T-helper 2 cell treated with Interferon-gamma antibody and Interleukin-4, amounts not matched to agents 5 μg/mL and 100 μg/mL, for 36 hours (primary cell): ENCODE measurements at regions not wholly inside any gene's neighbourhood (a gene's known extent, or its start where the extent isn't known, plus 50 kb on each side); places are given as distances from the start of the nearest gene placed in this dataset.
A peak's percentile ranks its signal among the peaks of the same experiment; 100 is the strongest.

Experiments
- DNase-seq: peaks from one replicate; pipeline ENCODE4 v3.0.0; 2021; ENCODE audit warnings: low spot score
- H3K27ac Mint-ChIP-seq: one replicate; pipeline ENCODE4 v1.8.0; 2021; ENCODE audit warnings: mild to moderate bottlenecking, mixed read lengths
- H3K27me3 Mint-ChIP-seq: one replicate; pipeline ENCODE4 v1.8.0; 2021; ENCODE audit warnings: low read depth, mixed read lengths
- H3K36me3 Mint-ChIP-seq: one replicate; pipeline ENCODE4 v1.8.0; 2021; ENCODE audit warnings: low read depth, mixed read lengths
- H3K4me1 Mint-ChIP-seq: one replicate; pipeline ENCODE4 v1.8.0; 2021; ENCODE audit warnings: low read depth, mixed read lengths
- H3K4me3 Mint-ChIP-seq: one replicate; pipeline ENCODE4 v1.8.0; 2022; ENCODE audit warnings: mild to moderate bottlenecking, moderate library complexity, mixed read lengths
- H3K9me3 Mint-ChIP-seq: one replicate; pipeline ENCODE4 v1.8.0; 2021; ENCODE audit warnings: mixed read lengths

DNA sequence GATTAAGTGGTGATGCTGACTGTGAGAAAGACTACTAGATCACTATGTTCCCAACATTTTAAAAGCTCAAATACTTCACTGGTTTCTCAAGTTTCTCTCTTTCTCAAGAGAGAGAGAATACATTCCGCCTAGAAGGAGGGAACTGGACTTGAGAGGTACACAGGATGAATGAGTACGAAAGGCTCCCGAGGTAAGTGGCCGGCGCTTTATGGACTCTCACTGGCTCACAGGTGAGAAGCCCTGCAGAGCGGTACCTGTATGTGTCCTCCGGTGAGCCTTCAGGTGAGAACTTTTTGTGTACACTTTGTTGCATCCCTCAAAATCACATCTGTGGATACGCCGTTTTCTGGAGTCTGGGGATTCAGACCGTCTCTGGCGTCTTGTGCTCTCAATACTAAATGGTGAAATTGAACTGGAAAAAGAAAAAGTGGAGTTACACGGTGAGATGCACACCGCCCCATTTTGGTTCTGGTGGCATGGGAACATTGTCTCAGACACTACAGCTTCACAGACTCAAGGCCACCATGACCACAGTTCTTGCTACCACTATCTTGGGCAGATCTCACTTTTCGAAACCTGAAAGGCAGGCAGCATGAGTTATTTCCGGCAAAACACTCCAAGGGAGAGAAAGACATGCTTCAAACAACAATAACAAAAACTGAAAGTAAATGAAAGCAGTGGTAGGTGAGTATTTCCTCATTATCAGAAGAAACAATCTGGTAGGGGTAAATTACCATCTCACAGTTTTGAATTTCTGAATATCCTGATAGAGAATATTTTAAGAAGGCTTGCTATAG lies 418.9 kb downstream of the KLF12 start:
- H3K36me3 Mint-ChIP-seq, result peaks cover 45% of the 10 kb centered on the region
- H3K4me3 Mint-ChIP-seq, result peak overlapping the region; percentile 72
- DNase-seq, result peak; percentile 72

DNA sequence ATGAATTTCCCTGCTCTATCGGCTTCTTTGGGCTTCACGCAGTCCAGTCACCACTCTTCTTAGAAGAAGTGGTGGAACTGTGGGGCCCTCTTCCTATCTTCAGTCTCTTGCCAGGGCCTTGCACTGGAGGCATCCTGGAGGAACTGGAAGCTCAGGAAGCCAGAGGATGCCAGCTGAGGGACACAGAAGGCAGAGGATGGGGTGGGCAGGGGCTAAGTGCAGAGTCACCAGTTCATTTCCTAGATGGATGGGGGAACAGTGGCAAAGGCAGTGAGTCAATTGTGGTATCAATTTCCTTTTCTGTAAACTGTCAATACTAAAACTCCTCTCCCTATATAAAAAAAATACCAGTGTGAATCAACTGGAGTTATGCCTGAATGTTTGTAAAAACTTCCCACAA lies 419.7 kb downstream of the KLF12 start:
- Mint-ChIP-seq H3K27ac (peak overlapping the region; percentile 47), H3K4me1 (peaks cover 41% of the 10 kb centered on the region), H3K36me3 (peaks cover 47% of the 10 kb centered on the region), H3K9me3 (no peaks in the 10 kb centered on the region), H3K4me3 (peak overlapping the region; percentile 25), H3K27me3 (no peaks in the 10 kb centered on the region)
- DNase-seq, result peak; percentile 13

More for the DNA sequence above, 418.9 kb downstream of the KLF12 start:
- H3K27me3 Mint-ChIP-seq, result no peaks in the 10 kb centered on the region
- peak overlapping the region; percentile 85 for H3K27ac Mint-ChIP-seq
- H3K9me3 Mint-ChIP-seq, result no peaks in the 10 kb centered on the region
- peaks cover 41% of the 10 kb centered on the region for H3K4me1 Mint-ChIP-seq

DNA sequence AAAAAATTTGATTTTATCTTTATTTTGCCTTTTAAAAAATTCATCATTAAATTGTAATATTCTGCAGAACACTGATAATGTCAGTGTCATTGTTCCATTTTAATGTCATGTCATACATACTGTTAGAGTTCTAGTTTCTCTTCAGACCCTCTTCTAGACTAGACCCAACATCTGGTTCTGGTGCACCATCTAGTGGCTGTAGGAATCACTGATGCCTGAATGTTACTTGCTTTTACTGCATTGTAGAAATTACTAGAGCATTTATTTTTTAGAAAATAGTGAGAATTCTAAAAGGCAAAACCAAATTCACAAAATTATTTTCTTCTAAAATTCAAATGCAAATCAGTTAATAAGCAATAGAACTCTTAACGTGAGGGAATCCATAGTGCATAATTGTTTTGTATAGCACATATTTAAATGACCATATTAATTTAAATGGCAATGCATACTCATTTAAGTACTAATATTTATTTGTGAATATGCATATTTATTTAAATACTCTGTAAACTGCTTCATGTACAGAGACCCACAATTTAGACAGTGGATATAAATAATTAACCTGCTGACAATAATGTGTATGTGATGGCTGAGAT lies 425.7 kb downstream of the KLF12 start:
- no peaks in the 10 kb centered on the region for H3K27me3 Mint-ChIP-seq
- peaks cover 14% of the 10 kb centered on the region for H3K4me1 Mint-ChIP-seq
- no peak for DNase-seq
- H3K4me3 Mint-ChIP-seq, result no peak overlapping the region
- H3K27ac Mint-ChIP-seq, result no peak overlapping the region
- H3K36me3 Mint-ChIP-seq, result peaks cover 38% of the 10 kb centered on the region
- no peaks in the 10 kb centered on the region for H3K9me3 Mint-ChIP-seq

DNA sequence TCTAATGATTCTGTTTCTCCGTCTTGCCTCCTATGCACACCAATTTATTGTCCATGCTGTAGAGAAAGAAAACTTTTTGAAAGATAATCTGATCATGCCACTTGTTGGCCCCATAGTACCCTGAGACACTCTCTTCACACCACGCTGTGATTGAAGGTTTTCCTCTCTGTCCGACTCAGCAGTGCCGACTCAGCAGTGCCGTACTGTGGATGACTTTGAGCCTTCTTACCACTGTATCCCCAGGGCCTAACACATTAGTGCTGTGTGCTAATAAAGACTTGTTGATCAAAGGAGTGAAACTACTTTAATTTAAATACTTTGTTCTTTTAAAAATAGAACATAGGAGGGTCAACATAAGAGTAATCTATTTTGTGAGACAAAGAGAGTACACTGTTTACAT lies 429.6 kb downstream of the KLF12 start:
- peaks cover 18% of the 10 kb centered on the region for H3K36me3 Mint-ChIP-seq
- no peak overlapping the region for H3K27ac Mint-ChIP-seq
- no peak for DNase-seq
- H3K9me3 Mint-ChIP-seq, result no peaks in the 10 kb centered on the region
- no peaks in the 10 kb centered on the region for H3K27me3 Mint-ChIP-seq
- no peak overlapping the region for H3K4me3 Mint-ChIP-seq
- peaks cover 28% of the 10 kb centered on the region for H3K4me1 Mint-ChIP-seq

DNA sequence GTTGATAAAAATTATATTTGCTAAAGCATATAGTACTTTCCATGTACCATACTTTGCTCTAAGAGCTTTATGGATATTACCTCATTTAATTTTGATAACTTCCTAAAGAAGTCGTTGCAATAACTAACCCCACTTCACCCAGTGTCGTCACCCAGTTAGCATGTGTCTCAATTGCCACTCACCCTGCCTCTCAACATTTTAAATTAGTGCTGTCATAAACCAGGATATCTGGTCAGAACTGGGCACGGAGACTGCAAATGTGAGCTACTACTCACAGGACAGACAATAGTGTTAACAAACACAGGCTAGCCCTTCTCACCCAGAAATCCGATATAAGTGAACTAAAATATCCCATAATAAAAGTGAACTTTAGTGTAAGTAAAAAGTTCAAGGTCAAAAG lies 430.6 kb downstream of the KLF12 start:
- Mint-ChIP-seq H3K27me3 (no peaks in the 10 kb centered on the region), H3K4me3 (no peak overlapping the region), H3K9me3 (no peaks in the 10 kb centered on the region), H3K27ac (no peak overlapping the region), H3K4me1 (peaks cover 34% of the 10 kb centered on the region), H3K36me3 (peaks cover 25% of the 10 kb centered on the region)
- no peak for DNase-seq

DNA sequence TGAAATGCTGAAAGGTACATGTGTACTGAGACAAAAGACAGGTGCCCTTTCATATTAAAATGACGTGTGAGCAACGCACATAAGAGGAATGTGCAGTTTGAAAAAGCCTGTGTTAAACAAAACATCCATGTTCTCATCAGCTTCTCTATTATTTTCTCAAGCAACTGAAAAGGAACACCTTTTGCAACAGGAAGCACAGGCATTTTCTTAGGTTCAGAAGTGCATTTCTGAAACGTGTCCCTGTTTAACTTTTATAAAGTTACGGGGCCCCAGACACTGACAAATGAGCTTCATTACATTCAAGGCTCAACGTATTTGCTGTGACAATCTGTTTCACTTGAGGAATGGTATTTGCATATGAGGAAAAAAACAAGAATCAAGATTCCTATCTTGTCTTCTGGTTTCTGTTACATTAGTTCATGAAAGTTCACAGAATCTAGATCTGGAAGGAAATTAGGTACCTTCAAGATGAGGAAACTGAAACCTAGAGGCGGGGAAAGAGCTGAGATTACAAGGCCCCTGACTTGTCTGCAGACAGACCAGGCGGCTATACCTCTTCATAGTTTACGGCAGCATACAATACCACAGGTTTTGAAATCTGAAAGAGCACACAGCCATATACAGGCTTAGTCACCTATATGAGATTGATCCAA lies 431.7 kb downstream of the KLF12 start:
- peaks cover 1% of the 10 kb centered on the region for H3K9me3 Mint-ChIP-seq
- peaks cover 40% of the 10 kb centered on the region for H3K4me1 Mint-ChIP-seq
- H3K4me3 Mint-ChIP-seq, result peak overlapping the region; percentile 67
- H3K36me3 Mint-ChIP-seq, result peaks cover 30% of the 10 kb centered on the region
- H3K27ac Mint-ChIP-seq, result peak overlapping the region; percentile 82
- peak; percentile 62 for DNase-seq
- no peaks in the 10 kb centered on the region for H3K27me3 Mint-ChIP-seq

DNA sequence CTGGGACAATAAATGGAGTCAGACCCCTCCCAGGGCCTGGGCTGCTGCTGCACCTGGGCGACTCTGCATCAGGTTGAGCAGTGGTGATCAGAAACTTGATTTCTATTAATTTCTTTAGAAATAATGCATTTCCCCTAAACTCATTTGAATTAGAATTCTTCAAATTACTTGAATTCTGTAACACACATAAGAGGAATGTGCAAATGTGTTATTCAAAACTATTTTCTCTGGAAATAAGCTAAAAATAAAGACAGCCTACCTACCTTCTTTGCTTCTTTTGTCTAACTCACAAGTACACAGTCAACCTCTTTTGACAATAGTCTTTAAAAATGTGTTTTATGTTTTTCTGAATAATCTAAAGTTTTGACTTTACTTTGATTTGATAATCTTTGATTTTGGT lies 433.0 kb downstream of the KLF12 start:
- no peak for DNase-seq
- Mint-ChIP-seq H3K9me3 (peaks cover 3% of the 10 kb centered on the region), H3K27me3 (no peaks in the 10 kb centered on the region), H3K27ac (no peak overlapping the region), H3K36me3 (peaks cover 36% of the 10 kb centered on the region), H3K4me1 (peaks cover 47% of the 10 kb centered on the region), H3K4me3 (no peak overlapping the region)

DNA sequence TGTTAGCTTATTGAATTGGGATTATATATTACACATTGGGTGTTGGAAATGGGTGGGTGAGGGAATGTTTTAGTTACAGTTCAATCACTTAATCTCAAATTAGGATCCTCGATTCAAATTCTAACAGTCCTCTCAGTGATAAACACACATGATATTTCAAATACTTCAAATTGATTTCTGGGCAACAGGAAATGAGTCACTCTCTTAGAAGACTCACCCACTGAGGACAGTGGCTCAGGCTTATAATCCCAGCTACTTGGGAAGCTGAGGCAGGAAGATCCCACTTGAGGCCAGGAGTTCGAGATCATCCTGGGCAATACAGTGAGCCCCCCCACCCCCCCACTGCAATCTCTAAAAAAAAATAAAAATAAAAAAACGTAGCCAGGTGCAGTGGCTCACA lies 435.3 kb downstream of the KLF12 start:
- Mint-ChIP-seq H3K36me3 (peaks cover 43% of the 10 kb centered on the region), H3K4me3 (no peak overlapping the region), H3K27ac (no peak overlapping the region), H3K27me3 (no peaks in the 10 kb centered on the region), H3K4me1 (peaks cover 39% of the 10 kb centered on the region), H3K9me3 (peaks cover 3% of the 10 kb centered on the region)
- no peak for DNase-seq

DNA sequence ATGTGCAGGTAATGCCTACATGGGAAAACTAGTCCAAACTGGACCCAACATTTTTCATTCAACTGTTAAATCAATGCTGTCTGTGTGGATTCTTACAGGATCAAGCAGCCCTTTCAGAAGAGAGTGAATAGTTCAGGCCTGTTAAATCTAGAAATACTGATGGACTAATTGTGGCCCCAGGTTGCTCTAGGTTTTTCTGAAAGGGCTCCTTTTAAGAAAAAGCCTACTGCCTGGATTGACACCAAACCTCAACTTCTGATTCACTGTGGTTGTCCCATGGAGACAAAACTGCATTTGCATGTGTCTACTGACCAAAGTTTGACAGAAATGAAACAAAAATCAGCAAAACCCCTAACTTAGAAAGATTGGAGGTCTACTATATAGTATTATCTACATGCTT lies 437.0 kb downstream of the KLF12 start:
- Mint-ChIP-seq H3K27ac (no peak overlapping the region), H3K4me1 (peaks cover 26% of the 10 kb centered on the region), H3K36me3 (peaks cover 46% of the 10 kb centered on the region), H3K27me3 (no peaks in the 10 kb centered on the region), H3K4me3 (no peak overlapping the region), H3K9me3 (peaks cover 3% of the 10 kb centered on the region)
- DNase-seq, result no peak

DNA sequence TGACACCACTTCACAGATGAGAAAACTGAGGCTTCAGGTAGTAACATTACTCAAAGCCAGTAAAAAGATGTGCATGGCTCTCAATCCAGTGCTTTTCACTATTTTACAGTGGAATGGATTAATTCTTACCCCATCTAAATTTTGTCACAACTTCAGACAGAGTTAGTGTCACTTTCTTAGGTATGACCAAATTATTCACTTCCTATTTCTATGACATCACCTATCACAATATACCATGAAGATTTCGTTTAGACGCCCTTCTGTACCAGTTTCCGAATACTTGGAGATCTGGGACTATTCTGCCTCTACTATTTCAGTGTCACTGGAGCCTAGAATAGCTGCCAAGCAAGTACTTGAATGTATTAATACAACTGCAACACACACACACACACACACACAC lies 437.5 kb downstream of the KLF12 start:
- DNase-seq, result no peak
- Mint-ChIP-seq H3K27me3 (no peaks in the 10 kb centered on the region), H3K4me1 (peaks cover 23% of the 10 kb centered on the region), H3K9me3 (peaks cover 3% of the 10 kb centered on the region), H3K27ac (no peak overlapping the region), H3K4me3 (no peak overlapping the region), H3K36me3 (peaks cover 50% of the 10 kb centered on the region)

DNA sequence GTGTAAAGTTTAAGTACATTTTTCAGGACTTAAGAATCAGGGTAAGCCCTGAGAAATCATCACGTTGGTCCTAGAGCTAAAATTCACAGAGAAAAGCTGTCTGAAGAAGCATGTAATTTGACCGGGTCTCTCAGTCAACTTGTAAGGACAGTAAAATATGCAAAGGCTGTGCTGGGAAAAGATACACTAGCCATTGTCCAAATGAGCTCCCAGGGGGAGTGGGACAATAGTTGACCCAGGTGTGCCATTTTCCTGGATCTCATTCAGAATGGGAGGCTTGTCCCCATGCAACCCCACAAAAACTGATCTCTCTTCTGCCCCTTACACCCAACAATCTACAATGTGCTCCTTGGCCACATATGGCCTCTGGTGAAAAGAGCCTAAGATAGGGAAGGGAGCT lies 437.9 kb downstream of the KLF12 start:
- H3K27ac Mint-ChIP-seq, result no peak overlapping the region
- no peak for DNase-seq
- H3K9me3 Mint-ChIP-seq, result peaks cover 3% of the 10 kb centered on the region
- no peak overlapping the region for H3K4me3 Mint-ChIP-seq
- H3K27me3 Mint-ChIP-seq, result no peaks in the 10 kb centered on the region
- H3K4me1 Mint-ChIP-seq, result peaks cover 22% of the 10 kb centered on the region
- H3K36me3 Mint-ChIP-seq, result peaks cover 50% of the 10 kb centered on the region

DNA sequence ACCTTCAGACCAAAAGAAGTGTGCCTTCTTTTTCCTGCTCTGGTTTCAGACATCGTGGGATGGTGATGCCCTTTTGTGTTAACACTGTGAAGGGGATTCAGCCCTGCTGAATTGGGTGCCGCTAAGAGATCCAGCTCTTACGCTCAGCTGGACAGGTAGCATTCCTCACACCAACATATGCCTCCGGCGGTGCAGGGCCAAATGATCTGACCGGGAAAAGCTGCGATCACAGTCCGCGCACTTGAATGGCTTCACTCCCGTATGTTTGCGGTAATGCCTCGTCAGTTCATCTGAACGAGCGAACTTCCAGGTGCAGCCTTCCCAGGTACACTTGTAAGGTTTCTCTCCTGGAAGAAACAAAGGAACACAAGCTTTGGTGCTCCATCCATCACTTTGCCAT lies 438.9 kb downstream of the KLF12 start:
- H3K4me3 Mint-ChIP-seq, result no peak overlapping the region

DNA sequence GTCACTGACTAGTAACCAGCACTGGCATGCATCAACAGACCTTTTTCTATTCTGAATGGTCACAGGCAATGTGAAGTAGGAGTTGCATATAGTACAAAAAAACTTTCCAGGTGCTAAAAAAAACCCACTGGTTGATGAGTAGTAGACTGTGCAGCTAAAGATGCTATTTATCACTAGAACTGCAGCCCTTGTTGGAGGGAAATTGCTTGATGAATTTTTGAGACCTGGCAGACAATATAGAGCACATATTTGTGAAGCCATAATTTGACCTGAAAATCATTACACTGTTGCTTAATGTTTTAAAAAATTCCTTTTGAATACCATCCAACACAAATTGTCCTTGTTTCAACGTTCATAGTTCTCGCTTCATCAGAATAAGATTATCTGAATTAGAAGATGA lies 441.0 kb downstream of the KLF12 start:
- Mint-ChIP-seq H3K9me3 (peaks cover 3% of the 10 kb centered on the region), H3K36me3 (peaks cover 43% of the 10 kb centered on the region), H3K4me3 (no peak overlapping the region), H3K27me3 (no peaks in the 10 kb centered on the region), H3K4me1 (peaks cover 15% of the 10 kb centered on the region), H3K27ac (no peak overlapping the region)
- no peak for DNase-seq

More for the DNA sequence above, 438.9 kb downstream of the KLF12 start:
- H3K36me3 Mint-ChIP-seq, result peaks cover 46% of the 10 kb centered on the region
- H3K27ac Mint-ChIP-seq, result no peak overlapping the region
- no peaks in the 10 kb centered on the region for H3K27me3 Mint-ChIP-seq
- H3K9me3 Mint-ChIP-seq, result peaks cover 3% of the 10 kb centered on the region
- peaks cover 22% of the 10 kb centered on the region for H3K4me1 Mint-ChIP-seq
- DNase-seq, result no peak

DNA sequence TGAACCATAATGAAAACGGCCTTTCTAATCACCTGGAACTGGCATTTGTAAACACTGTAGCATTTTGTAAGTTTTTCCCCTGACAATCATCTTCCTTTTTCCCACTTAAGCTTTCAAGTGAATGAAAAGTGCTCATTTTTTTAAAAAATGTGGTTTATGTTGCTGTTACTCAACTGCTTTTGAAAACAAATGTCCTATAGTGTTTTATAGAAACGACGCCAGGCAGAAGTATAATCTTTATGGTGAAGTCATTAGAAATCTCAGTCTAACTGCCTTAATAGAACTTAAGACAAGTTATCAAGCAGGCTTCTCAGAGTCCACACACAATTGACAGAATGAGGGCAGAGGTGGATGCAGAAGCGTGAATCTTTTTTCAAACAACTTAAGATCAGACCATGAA lies 442.3 kb downstream of the KLF12 start:
- H3K4me3 Mint-ChIP-seq, result no peak overlapping the region
- no peaks in the 10 kb centered on the region for H3K27me3 Mint-ChIP-seq
- peaks cover 3% of the 10 kb centered on the region for H3K4me1 Mint-ChIP-seq
- H3K9me3 Mint-ChIP-seq, result no peaks in the 10 kb centered on the region
- no peak for DNase-seq
- H3K27ac Mint-ChIP-seq, result no peak overlapping the region
- peaks cover 34% of the 10 kb centered on the region for H3K36me3 Mint-ChIP-seq
